B cell (primary cell): ENCODE measurements at regions not wholly inside any gene's neighbourhood (a gene's known extent, or its start where the extent isn't known, plus 50 kb on each side); places are given as distances from the start of the nearest gene placed in this dataset.
A peak's percentile ranks its signal among the peaks of the same experiment; 100 is the strongest.

Experiments used
- ATAC-seq: fragments of 200-7000 bp; cut with Tn5 transposase; one replicate; pipeline ENCODE4 v1.10.0; 2021; ENCODE audit warnings: low read depth, mild to moderate bottlenecking, moderate number of reproducible peaks, moderate library complexity
- CTCF ChIA-PET: fragments of 350-600 bp; sonication (Branson Sonifier 250); formaldehyde crosslinking; loops from one replicate; lab custom pipeline; 2021; ENCODE audit warnings: antibody characterized with exemption, inconsistent platforms; lab: Charles Lee
- POLR2A ChIA-PET: fragments of 350-600 bp; sonication (Branson Sonifier 250); formaldehyde crosslinking; loops from one replicate; lab custom pipeline; 2021; ENCODE audit warnings: antibody characterized with exemption; lab: Charles Lee
- DNase-seq: peaks from one replicate; pipeline ENCODE4 v3.0.0; 2013
- H2AFZ ChIP-seq: 2 replicates; pipeline ENCODE4 v1.6.1; 2012; ENCODE audit warnings: mild to moderate bottlenecking, low read depth, low read length; ENCODE audit not compliant: insufficient read depth, poor library complexity, severe bottlenecking
- H3K27ac ChIP-seq, 2 donors: 1 replicate in 1 of 2; 2 replicates in 1 of 2; pipeline ENCODE4 v1.5.1; 2012 to 2013; ENCODE audit warnings: low read length in 2 of 2, mild to moderate bottlenecking in 2 of 2, moderate library complexity in 1 of 2
- H3K27me3 ChIP-seq, 4 experiments: fragments of 200-600 bp in 1 of 4; sonication (generic) in 1 of 4; replicated peaks in 1 of 4; 1 replicate in 2 of 4; 2 replicates in 2 of 4; pipeline versions ENCODE4 v1.6.1 to v1.7.0; 2013 to 2016; ENCODE audit warnings: low read length in 3 of 4, mild to moderate bottlenecking in 2 of 4, mixed read lengths in 1 of 4, moderate library complexity in 1 of 4; ENCODE audit not compliant: insufficient read depth in 4 of 4, control insufficient read depth in 3 of 4; ENCODE audit errors: control extremely low read depth in 1 of 4
- H3K36me3 ChIP-seq, 2 experiments: replicated peaks in 1 of 2; 1 replicate in 1 of 2; 2 replicates in 1 of 2; pipeline versions ENCODE4 v1.6.1 to v1.7.1; 2013; ENCODE audit warnings: low read length in 1 of 2; ENCODE audit not compliant: insufficient read depth in 2 of 2, control insufficient read depth in 1 of 2; ENCODE audit errors: control extremely low read depth in 1 of 2, extremely low read depth in 1 of 2
- H3K4me1 ChIP-seq, 2 donors: fragments of 200-600 bp in 1 of 2; sonication (generic) in 1 of 2; 1 replicate in 1 of 2; 2 replicates in 1 of 2; pipeline versions ENCODE4 v1.5.1 to v1.6.1; 2013 to 2017; ENCODE audit warnings: low read length in 2 of 2; ENCODE audit not compliant: control insufficient read depth in 2 of 2, insufficient read depth in 2 of 2
- H3K4me2 ChIP-seq: replicated peaks from 2 replicates; pipeline ENCODE3; 2012; ENCODE audit warnings: mild to moderate bottlenecking, low read depth, low read length; ENCODE audit not compliant: poor library complexity, severe bottlenecking
- H3K4me3 ChIP-seq, 5 experiments: fragments of 200-600 bp in 1 of 5; sonication (generic) in 1 of 5; 1 replicate in 3 of 5; 2 replicates in 2 of 5; pipeline versions ENCODE4 v1.5.1 to v1.7.0; 2011 to 2016; ENCODE audit warnings: low read length in 4 of 5, mild to moderate bottlenecking in 4 of 5, low read depth in 2 of 5, control low read depth in 1 of 5, moderate library complexity in 1 of 5; ENCODE audit not compliant: insufficient read depth in 1 of 5; ENCODE audit errors: control extremely low read depth in 1 of 5, extremely low read depth in 1 of 5
- H3K79me2 ChIP-seq: fragments of 200-600 bp; sonication (generic); one replicate; pipeline ENCODE4 v1.6.0; 2016; ENCODE audit warnings: low read length; ENCODE audit not compliant: control insufficient read depth, insufficient read depth
- H3K9ac ChIP-seq: fragments of 200-600 bp; sonication (generic); 2 replicates; pipeline ENCODE4 v1.6.1; 2017; ENCODE audit warnings: mild to moderate bottlenecking, low read length, moderate library complexity
- H3K9me3 ChIP-seq, 3 donors: one replicate each; pipeline versions ENCODE4 v1.6.1 to v1.7.1; 2013; ENCODE audit warnings: low read length in 2 of 3; ENCODE audit not compliant: control insufficient read depth in 2 of 3, insufficient read depth in 1 of 3; ENCODE audit errors: control extremely low read depth in 1 of 3
- H4K20me1 ChIP-seq: 2 replicates; pipeline ENCODE4 v1.6.0; 2012; ENCODE audit warnings: mild to moderate bottlenecking, low read length; ENCODE audit not compliant: insufficient read depth, control insufficient read depth, poor library complexity, severe bottlenecking
- H3K27ac Mint-ChIP-seq: one replicate; pipeline ENCODE4 v1.8.0; 2021; ENCODE audit warnings: mixed read lengths
- H3K27me3 Mint-ChIP-seq: one replicate; pipeline ENCODE4 v1.8.0; 2021; ENCODE audit warnings: mixed read lengths
- H3K4me1 Mint-ChIP-seq: one replicate; pipeline ENCODE4 v1.8.0; 2021; ENCODE audit warnings: mixed read lengths
- H3K4me3 Mint-ChIP-seq: one replicate; pipeline ENCODE4 v1.8.0; 2021; ENCODE audit warnings: mixed read lengths
- H3K9me3 Mint-ChIP-seq: one replicate; pipeline ENCODE4 v1.8.0; 2022; ENCODE audit warnings: mixed read lengths; ENCODE audit not compliant: insufficient read depth
- EZH2 ChIP-seq: IDR thresholded peaks from 2 replicates; pipeline ENCODE4 v1.6.1; 2012; ENCODE audit warnings: borderline replicate concordance, low read depth, mild to moderate bottlenecking, moderate library complexity, low read length; ENCODE audit not compliant: insufficient read depth, poor library complexity, severe bottlenecking
- WGBS: methylation state at CpG from one replicate; pipeline ENCODE4 v1.1.5; 2013; ENCODE audit warnings: missing lambda C conversion rate; ENCODE audit not compliant: insufficient coverage; 5-methylcytosine and 5-hydroxymethylcytosine counted together
- intact Hi-C: fragments of 100-400 bp; cut with micrococcal nuclease; formaldehyde crosslinking; loops from one replicate; pipeline ENCODE4 v1.10.0; 2022
- TF ChIP-seq, protein P1 (sequence below): fragments of 200-600 bp; IDR thresholded peaks from one replicate; pipeline ENCODE4 v1.8.0; 2022; ENCODE audit warnings: antibody characterized with exemption, mild to moderate bottlenecking

DNA sequence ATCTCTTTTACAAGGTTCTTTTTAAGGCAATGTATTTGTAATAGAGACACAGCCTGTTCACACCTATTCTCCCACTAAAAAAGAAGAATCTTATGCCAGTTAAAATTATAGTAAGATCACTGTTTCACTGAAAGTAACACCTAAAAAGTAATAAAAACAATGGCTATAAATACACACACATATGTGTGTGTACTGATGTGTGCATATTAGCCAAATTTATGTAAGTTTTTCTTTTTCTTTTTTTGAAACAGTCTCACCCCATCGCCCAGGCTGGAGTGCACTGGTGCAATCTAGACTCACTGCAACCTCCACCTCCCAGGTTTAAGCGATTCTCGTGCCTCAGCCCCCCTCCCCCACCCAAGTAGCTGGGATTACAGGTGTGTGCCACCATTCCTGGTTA, 56.8 kb upstream of the SLC30A10 start:
- no peaks in the 10 kb centered on the region for H3K27me3 Mint-ChIP-seq
- no peaks in the 10 kb centered on the region for H3K27me3 ChIP-seq
- H3K4me3 ChIP-seq = no peak overlapping the region
- H4K20me1 ChIP-seq = no peaks in the 10 kb centered on the region
- H3K9me3 ChIP-seq = no peaks in the 10 kb centered on the region
- intact Hi-C loops = loop anchor here (5.0 to 10.0 kb wide), 4 partner anchors 62 to 542 kb away; partner anchors contain the start of genes BPNT1, EPRS1 and MARK1
- ATAC-seq (peak; percentile 46), DNase-seq (no peak)
- H3K4me3 Mint-ChIP-seq = peak overlapping the region; percentile 41
- no peak for TF ChIP-seq EZH2
- TF ChIP-seq, protein P1, sequence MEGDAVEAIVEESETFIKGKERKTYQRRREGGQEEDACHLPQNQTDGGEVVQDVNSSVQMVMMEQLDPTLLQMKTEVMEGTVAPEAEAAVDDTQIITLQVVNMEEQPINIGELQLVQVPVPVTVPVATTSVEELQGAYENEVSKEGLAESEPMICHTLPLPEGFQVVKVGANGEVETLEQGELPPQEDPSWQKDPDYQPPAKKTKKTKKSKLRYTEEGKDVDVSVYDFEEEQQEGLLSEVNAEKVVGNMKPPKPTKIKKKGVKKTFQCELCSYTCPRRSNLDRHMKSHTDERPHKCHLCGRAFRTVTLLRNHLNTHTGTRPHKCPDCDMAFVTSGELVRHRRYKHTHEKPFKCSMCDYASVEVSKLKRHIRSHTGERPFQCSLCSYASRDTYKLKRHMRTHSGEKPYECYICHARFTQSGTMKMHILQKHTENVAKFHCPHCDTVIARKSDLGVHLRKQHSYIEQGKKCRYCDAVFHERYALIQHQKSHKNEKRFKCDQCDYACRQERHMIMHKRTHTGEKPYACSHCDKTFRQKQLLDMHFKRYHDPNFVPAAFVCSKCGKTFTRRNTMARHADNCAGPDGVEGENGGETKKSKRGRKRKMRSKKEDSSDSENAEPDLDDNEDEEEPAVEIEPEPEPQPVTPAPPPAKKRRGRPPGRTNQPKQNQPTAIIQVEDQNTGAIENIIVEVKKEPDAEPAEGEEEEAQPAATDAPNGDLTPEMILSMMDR = no peak
- no peak overlapping the region for H2AFZ ChIP-seq
- H3K27ac ChIP-seq = peak overlapping the region; percentile 39 to 60
- no peaks in the 10 kb centered on the region for H3K79me2 ChIP-seq
- peak overlapping the region; percentile 19 for H3K4me2 ChIP-seq
- H3K36me3 ChIP-seq = peaks cover 11 to 61% of the 10 kb centered on the region in 2 experiments
- peak overlapping the region; percentile 72 for H3K27ac Mint-ChIP-seq
- POLR2A ChIA-PET = no interaction called here
- CTCF ChIA-PET = no interaction called here
- no CpG with 5 or more reads among the region's 3 CpGs for WGBS
- peaks cover 4 to 13% of the 10 kb centered on the region in 2 donors for H3K4me1 ChIP-seq
- no peaks in the 10 kb centered on the region for H3K9me3 Mint-ChIP-seq
- peaks cover 41% of the 10 kb centered on the region for H3K4me1 Mint-ChIP-seq
- H3K9ac ChIP-seq = no peak overlapping the region
